ENCODE measurements at regions not wholly inside any gene's neighbourhood (a gene's known extent, or its start where the extent isn't known, plus 50 kb on each side); places are given as distances from the start of the nearest gene placed in this dataset.

- TF ChIP-seq ZNF592 (IDR thresholded peaks at IDR 0.05) (no peak), CBX5 (IDR thresholded peaks at IDR 0.05; ENCODE audit: low read depth) (no peak), BHLHE40 (IDR thresholded peaks at IDR 0.05; ENCODE audit: borderline replicate concordance in 1 of 2, low read depth in 2 of 2, low read length in 1 of 2) (no peak), ZNF274 (IDR thresholded peaks at IDR 0.05; ENCODE audit: insufficient read depth, insufficient read length) (no peak), PKNOX1 (IDR thresholded peaks at IDR 0.05) (no peak)
These were observed 57.1 kb upstream of the NNAT start (continued) for GRCh38 chr20:37463726-37464494.

GRCh38 chr20:37464611-37465010 is 56.4 kb upstream of the NNAT start:
- Histone ChIP-seq H3K4me1 (ENCODE audit: control insufficient read depth, insufficient read depth, low read length) (no peaks in the 10 kb centered on the region), H3K27me3 (replicated peaks in 1 of 2; ENCODE audit: control insufficient read depth in 2 of 2, insufficient read depth in 2 of 2, low read length in 1 of 2) (peaks cover 0 to 2% of the 10 kb centered on the region in 2 experiments; a peak in 2 of 4 replicates), H3K9ac (ENCODE audit: control insufficient read depth, insufficient read depth, low read length) (no peak overlapping the region), H3K4me3 (no peak overlapping the region), H3K27ac (ENCODE audit: control insufficient read depth, insufficient read depth) (no peak overlapping the region), H4K20me1 (ENCODE audit: control insufficient read depth, insufficient read depth) (no peaks in the 10 kb centered on the region), H3K9me3 (replicated peaks; ENCODE audit: control insufficient read depth, insufficient read depth, low read length) (no peaks in the 10 kb centered on the region; the same call in 2 of the 3 replicates), H3K79me2 (ENCODE audit: control insufficient read depth, insufficient read depth, low read length) (no peaks in the 10 kb centered on the region), H3K36me3 (ENCODE audit: control insufficient read depth in 2 of 2, insufficient read depth in 2 of 2, low read length in 1 of 2) (no peaks in the 10 kb centered on the region), H3K4me2 (ENCODE audit: control insufficient read depth, insufficient read depth) (no peak overlapping the region), H2AFZ (ENCODE audit: control insufficient read depth, low read depth, low read length) (no peak overlapping the region)
- POLR2A ChIA-PET = no interaction called here
- TF ChIP-seq FOXM1 (IDR thresholded peaks at IDR 0.05; ENCODE audit: low read depth, low read length) (no peak), ZBTB40 (IDR thresholded peaks at IDR 0.05; ENCODE audit: borderline replicate concordance) (no peak), CHD4 (IDR thresholded peaks at IDR 0.05) (no peak), RFX5 (IDR thresholded peaks at IDR 0.05; ENCODE audit: low read depth, low read length) (no peak), BACH1 (IDR thresholded peaks at IDR 0.05; ENCODE audit: borderline replicate concordance) (no peak)
- in situ Hi-C loops (cut with MboI) = no loop called here
- SMC1A ChIA-PET (ENCODE audit: uncharacterized antibody, unreplicated experiment) = no interaction called here
- ATAC-seq = no peak
- RAD21 ChIA-PET (ENCODE audit: unreplicated experiment) = no interaction called here
- no peak for FAIRE-seq
- BruUV-seq (replicated peaks) = no TSS peak
- DNase-seq (ENCODE audit: low read depth, low spot score) = no peak
- intact Hi-C loops (cut with micrococcal nuclease; ENCODE audit: unreplicated experiment) = no loop called here
- WGBS (ENCODE audit: insufficient coverage, insufficient replicate concordance, low lambda C conversion rate, missing lambda C conversion rate) = 10% methylated on average over 5 of the region's 5 CpGs
- CTCF ChIA-PET = no interaction called here

All from GM12878 (cell line).